Right atrium auricular region (tissue), 2 donors: ENCODE measurements at regions not wholly inside any gene's neighbourhood (a gene's known extent, or its start where the extent isn't known, plus 50 kb on each side); places are given as distances from the start of the nearest gene placed in this dataset.
A peak's percentile ranks its signal among the peaks of the same experiment; 100 is the strongest.

Experiments used
- DNase-seq: peaks from one replicate; pipeline ENCODE4 v3.0.0-alpha.2; 2019; ENCODE audit warnings: low spot score
- H3K27ac ChIP-seq, 2 donors: fragments of 200-600 bp; sonication (generic); 1 replicate in 1 of 2; 2 replicates in 1 of 2; pipeline ENCODE4 v1.5.1; 2016 to 2019
- H3K27me3 ChIP-seq, 2 donors: fragments of 200-600 bp; sonication (generic); one replicate each; pipeline versions ENCODE4 v1.5.1 to v1.6.0; 2017 to 2019
- H3K36me3 ChIP-seq: fragments of 200-600 bp; sonication (generic); one replicate; pipeline ENCODE4 v1.5.1; 2016
- H3K4me1 ChIP-seq, 2 donors: fragments of 200-600 bp; sonication (generic); one replicate each; pipeline versions ENCODE4 v1.5.1 to v1.6.0; 2017 to 2019
- H3K4me3 ChIP-seq, 2 donors: fragments of 200-600 bp; sonication (generic); 1 replicate in 1 of 2; 2 replicates in 1 of 2; pipeline ENCODE4 v1.5.1; 2017 to 2019; ENCODE audit warnings: mild to moderate bottlenecking in 1 of 2, moderate library complexity in 1 of 2
- H3K9me3 ChIP-seq, 2 donors: fragments of 200-600 bp; sonication (generic); one replicate each; pipeline ENCODE4 v1.5.1; 2019
- TF ChIP-seq, protein P1 (sequence below), 2 donors: fragments of 200-600 bp; sonication (generic); IDR thresholded peaks; one replicate each; pipeline ENCODE4 v1.5.1; 2019; ENCODE audit warnings: antibody characterized with exemption in 2 of 2

DNA sequence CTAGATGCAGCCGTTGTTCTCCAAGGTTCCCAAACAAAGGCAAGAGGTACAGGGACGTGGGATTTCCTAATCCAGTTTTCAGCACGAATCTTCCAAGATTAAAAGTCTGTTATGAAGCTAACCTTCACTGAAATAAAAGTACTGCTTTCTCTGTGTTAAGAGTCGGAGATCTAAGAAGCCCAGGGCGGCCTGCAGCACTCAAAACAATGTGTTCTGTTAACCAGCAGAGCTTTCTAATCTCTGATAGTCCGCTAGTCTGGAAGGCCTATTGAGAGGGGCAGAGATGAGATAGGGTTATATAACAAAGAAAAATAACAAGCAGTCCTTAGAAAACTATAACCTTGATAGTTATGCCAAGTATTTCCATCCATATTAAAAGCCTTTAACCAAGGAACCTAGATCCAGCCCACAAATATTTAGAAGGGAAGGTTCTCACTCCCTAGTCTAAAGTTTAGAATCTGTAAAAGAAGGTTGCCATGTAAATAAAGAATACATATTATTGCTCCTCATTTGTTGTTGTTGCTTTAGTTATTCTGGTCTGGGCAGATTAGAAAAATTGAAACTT is 106.3 kb upstream of the SVIL start:
- no peak for DNase-seq
- no peaks in the 10 kb centered on the region for H3K36me3 ChIP-seq
- H3K27me3 ChIP-seq, result no peaks in the 10 kb centered on the region
- peak overlapping the region; percentile 50 to 66 for H3K27ac ChIP-seq
- no peak overlapping the region for H3K4me3 ChIP-seq
- H3K4me1 ChIP-seq, result peaks cover 0 to 20% of the 10 kb centered on the region in 2 donors
- no peaks in the 10 kb centered on the region for H3K9me3 ChIP-seq
- TF ChIP-seq, protein P1, sequence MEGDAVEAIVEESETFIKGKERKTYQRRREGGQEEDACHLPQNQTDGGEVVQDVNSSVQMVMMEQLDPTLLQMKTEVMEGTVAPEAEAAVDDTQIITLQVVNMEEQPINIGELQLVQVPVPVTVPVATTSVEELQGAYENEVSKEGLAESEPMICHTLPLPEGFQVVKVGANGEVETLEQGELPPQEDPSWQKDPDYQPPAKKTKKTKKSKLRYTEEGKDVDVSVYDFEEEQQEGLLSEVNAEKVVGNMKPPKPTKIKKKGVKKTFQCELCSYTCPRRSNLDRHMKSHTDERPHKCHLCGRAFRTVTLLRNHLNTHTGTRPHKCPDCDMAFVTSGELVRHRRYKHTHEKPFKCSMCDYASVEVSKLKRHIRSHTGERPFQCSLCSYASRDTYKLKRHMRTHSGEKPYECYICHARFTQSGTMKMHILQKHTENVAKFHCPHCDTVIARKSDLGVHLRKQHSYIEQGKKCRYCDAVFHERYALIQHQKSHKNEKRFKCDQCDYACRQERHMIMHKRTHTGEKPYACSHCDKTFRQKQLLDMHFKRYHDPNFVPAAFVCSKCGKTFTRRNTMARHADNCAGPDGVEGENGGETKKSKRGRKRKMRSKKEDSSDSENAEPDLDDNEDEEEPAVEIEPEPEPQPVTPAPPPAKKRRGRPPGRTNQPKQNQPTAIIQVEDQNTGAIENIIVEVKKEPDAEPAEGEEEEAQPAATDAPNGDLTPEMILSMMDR (IDR thresholded peaks at IDR 0.05), result no peak

GRCh38 chr10:29738341-29738740 is 103.6 kb upstream of the SVIL start:
- TF ChIP-seq, protein P1 (IDR thresholded peaks at IDR 0.05), result no peak
- no peak overlapping the region for H3K4me3 ChIP-seq
- no peak overlapping the region for H3K27ac ChIP-seq
- H3K4me1 ChIP-seq, result peaks cover 0 to 35% of the 10 kb centered on the region in 2 donors
- H3K27me3 ChIP-seq, result no peaks in the 10 kb centered on the region
- no peaks in the 10 kb centered on the region for H3K36me3 ChIP-seq
- no peaks in the 10 kb centered on the region for H3K9me3 ChIP-seq
- no peak for DNase-seq

DNA sequence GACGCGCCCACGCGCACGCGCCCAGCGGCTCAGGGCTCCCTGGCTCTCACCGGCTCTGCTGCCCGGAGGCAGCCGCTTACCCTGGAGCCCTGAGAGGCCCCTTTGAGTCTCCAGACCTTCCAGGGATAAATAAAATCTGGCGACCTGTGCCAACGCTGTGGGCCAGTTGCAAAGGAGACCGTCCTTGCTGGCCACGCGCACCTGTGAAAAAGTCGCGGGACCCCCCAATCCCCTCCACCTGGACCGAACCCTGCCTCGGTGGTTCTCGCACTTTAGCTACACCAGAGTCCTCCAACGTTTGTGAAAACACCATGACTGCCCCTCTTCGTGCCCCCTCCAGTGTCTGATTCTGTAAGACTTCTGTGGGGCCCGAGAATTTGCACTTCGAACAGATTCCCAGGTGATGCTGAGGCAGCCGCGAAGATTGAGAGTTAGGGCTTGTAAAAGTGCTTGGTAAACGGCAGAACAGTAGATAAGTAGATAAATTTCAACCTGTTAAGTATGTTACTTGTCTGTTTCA is 102.4 kb upstream of the SVIL start:
- Histone ChIP-seq H3K36me3 (no peaks in the 10 kb centered on the region), H3K9me3 (no peaks in the 10 kb centered on the region), H3K4me1 (peaks cover 0 to 37% of the 10 kb centered on the region in 2 donors), H3K4me3 (peak overlapping the region; percentile 53 to 83), H3K27ac (peak overlapping the region; percentile 92 to 94), H3K27me3 (no peaks in the 10 kb centered on the region)
- no peak for DNase-seq
- TF ChIP-seq, protein P1 (IDR thresholded peaks at IDR 0.05), result no peak

- Histone ChIP-seq H3K9me3 (no peaks in the 10 kb centered on the region), H3K4me3 (peak overlapping the region; percentile 53 to 83), H3K4me1 (peaks cover 0 to 34% of the 10 kb centered on the region in 2 donors), H3K27ac (peak overlapping the region; percentile 92 to 94), H3K36me3 (no peaks in the 10 kb centered on the region), H3K27me3 (no peaks in the 10 kb centered on the region)
- peak; percentile 65 for DNase-seq
- TF ChIP-seq, protein P1 (IDR thresholded peaks at IDR 0.05), result no peak
Measured at GRCh38 chr10:29736366-29737073, 101.7 kb upstream of the SVIL start.

- H3K4me1 ChIP-seq, result peaks cover 0 to 27% of the 10 kb centered on the region in 2 donors
- H3K9me3 ChIP-seq, result no peaks in the 10 kb centered on the region
- TF ChIP-seq, protein P1 (IDR thresholded peaks at IDR 0.05), result peak; percentile 92 to 97
- peak overlapping the region; percentile 53 to 83 for H3K4me3 ChIP-seq
- peak; percentile 89 for DNase-seq
- H3K36me3 ChIP-seq, result no peaks in the 10 kb centered on the region
- H3K27ac ChIP-seq, result peak overlapping the region; percentile 92 to 94
- H3K27me3 ChIP-seq, result no peaks in the 10 kb centered on the region
Measured at GRCh38 chr10:29735628-29736365, 101.0 kb upstream of the SVIL start.
